Liver (tissue), 8 donors: ENCODE measurements at regions not wholly inside any gene's neighbourhood (a gene's known extent, or its start where the extent isn't known, plus 50 kb on each side); places are given as distances from the start of the nearest gene placed in this dataset.
A peak's percentile ranks its signal among the peaks of the same experiment; 100 is the strongest.

Experiments used
- DNase-seq: peaks from one replicate; pipeline ENCODE4 v3.0.0-alpha.2; 2017; ENCODE audit warnings: low spot score
- H3K27ac ChIP-seq, 2 donors: one replicate each; pipeline ENCODE4 v1.7.0; 2013; ENCODE audit warnings: inconsistent platforms in 2 of 2, low read length in 2 of 2, control low read depth in 1 of 2, low read depth in 1 of 2, mild to moderate bottlenecking in 1 of 2
- H3K27me3 ChIP-seq, 4 donors: one replicate each; pipeline versions ENCODE4 v1.6.1 to v1.7.0; 2013; ENCODE audit warnings: low read length in 3 of 4, inconsistent platforms in 1 of 4, mild to moderate bottlenecking in 1 of 4, moderate library complexity in 1 of 4; ENCODE audit not compliant: control insufficient read depth in 4 of 4, insufficient read depth in 4 of 4
- H3K36me3 ChIP-seq, 4 donors: one replicate each; pipeline versions ENCODE4 v1.6.1 to v1.7.0; 2013; ENCODE audit warnings: low read length in 3 of 4, mild to moderate bottlenecking in 3 of 4, low read depth in 1 of 4, moderate library complexity in 1 of 4; ENCODE audit not compliant: control insufficient read depth in 4 of 4, insufficient read depth in 3 of 4
- H3K4me1 ChIP-seq, 4 donors: one replicate each; pipeline versions ENCODE4 v1.6.1 to v1.7.0; 2013; ENCODE audit warnings: low read length in 3 of 4, mild to moderate bottlenecking in 3 of 4, moderate library complexity in 1 of 4; ENCODE audit not compliant: control insufficient read depth in 4 of 4, insufficient read depth in 4 of 4
- H3K4me3 ChIP-seq, 3 donors: one replicate each; pipeline versions ENCODE4 v1.6.1 to v1.7.0; 2013; ENCODE audit warnings: low read length in 3 of 3, control low read depth in 1 of 3, low read depth in 1 of 3, mild to moderate bottlenecking in 1 of 3
- H3K9ac ChIP-seq, 2 donors: one replicate each; pipeline ENCODE4 v1.7.0; 2013; ENCODE audit warnings: low read length in 2 of 2, mild to moderate bottlenecking in 2 of 2, moderate library complexity in 2 of 2, control low read depth in 1 of 2, low read depth in 1 of 2
- H3K9me3 ChIP-seq, 4 donors: one replicate each; pipeline versions ENCODE4 v1.6.1 to v1.7.0; 2013; ENCODE audit warnings: low read length in 3 of 4; ENCODE audit not compliant: control insufficient read depth in 4 of 4
- CTCF ChIP-seq: fragments of 150-350 bp; IDR thresholded peaks from 2 replicates; pipeline ENCODE4 v1.5.1; 2017; ENCODE audit warnings: improper control_type of control experiment, low read depth, low read length; ENCODE audit not compliant: missing input control
- EGR1 ChIP-seq, 2 donors: IDR thresholded peaks; 2 replicates each; pipeline ENCODE4 v1.6.1; 2016 to 2018; ENCODE audit warnings: antibody characterized with exemption in 2 of 2, low read depth in 2 of 2
- FOXA1 ChIP-seq: IDR thresholded peaks from 2 replicates; pipeline ENCODE4 v1.6.1; 2016; ENCODE audit warnings: antibody characterized with exemption
- HNF4A ChIP-seq, 2 donors: conservative IDR thresholded peaks; 2 replicates each; pipeline ENCODE4 v1.6.1; 2016; ENCODE audit warnings: antibody characterized with exemption in 2 of 2, mild to moderate bottlenecking in 2 of 2
- HNF4G ChIP-seq: IDR thresholded peaks from 2 replicates; pipeline ENCODE4 v1.6.1; 2016; ENCODE audit warnings: antibody characterized with exemption
- JUND ChIP-seq, 2 donors: IDR thresholded peaks; 2 replicates each; pipeline ENCODE4 v1.6.1; 2016; ENCODE audit warnings: antibody characterized with exemption in 2 of 2
- NR2F2 ChIP-seq: IDR thresholded peaks from 2 replicates; pipeline ENCODE4 v1.6.1; 2016; ENCODE audit warnings: antibody characterized with exemption
- RAD21 ChIP-seq, 2 donors: IDR thresholded peaks; 2 replicates each; pipeline ENCODE4 v1.6.1; 2016; ENCODE audit warnings: antibody characterized with exemption in 2 of 2, mild to moderate bottlenecking in 2 of 2
- REST ChIP-seq: IDR thresholded peaks from 2 replicates; pipeline ENCODE4 v1.6.1; 2016; ENCODE audit warnings: antibody characterized with exemption, mild to moderate bottlenecking
- RXRA ChIP-seq, 2 donors: IDR thresholded peaks; 2 replicates each; pipeline ENCODE4 v1.6.1; 2017 to 2018; ENCODE audit warnings: antibody characterized with exemption in 2 of 2, mild to moderate bottlenecking in 1 of 2
- TAF1 ChIP-seq: conservative IDR thresholded peaks from 2 replicates; pipeline ENCODE4 v1.6.1; 2016; ENCODE audit warnings: antibody characterized with exemption, mild to moderate bottlenecking
- YY1 ChIP-seq: IDR thresholded peaks from 2 replicates; pipeline ENCODE4 v1.6.1; 2016; ENCODE audit warnings: antibody characterized with exemption, mild to moderate bottlenecking
- WGBS: extraction: QIAGEN DNeasy Blood & Tissue Kit; methylation state at CpG from one replicate; pipeline ENCODE4 v1.1.7; 2013; 5-methylcytosine and 5-hydroxymethylcytosine counted together
- TF ChIP-seq, protein P1 (sequence below): IDR thresholded peaks from 2 replicates; pipeline ENCODE4 v1.6.1; 2016; ENCODE audit warnings: antibody characterized with exemption
- donor health status: healthy.
- donor health status: healthy.
- donor health status: healthy.
- donor health status: healthy.
- donor health status: healthy.

- Histone ChIP-seq H3K9ac (no peak overlapping the region), H3K36me3 (no peaks in the 10 kb centered on the region), H3K4me3 (no peak overlapping the region), H3K27me3 (no peaks in the 10 kb centered on the region), H3K9me3 (no peaks in the 10 kb centered on the region), H3K27ac (no peak overlapping the region), H3K4me1 (peaks cover 5 to 13% (median 11%) of the 10 kb centered on the region in 4 donors)
- DNase-seq, result peak; percentile 29
- 83% methylated on average over 17 of the region's 17 CpGs for WGBS
- TF ChIP-seq NR2F2 (no peak), YY1 (no peak), TAF1 (no peak), HNF4A (conservative IDR thresholded peaks at IDR 0.05) (no peak), JUND (IDR thresholded peaks at IDR 0.05) (no peak), RAD21 (IDR thresholded peaks at IDR 0.05) (no peak), CTCF (no peak)
- TF ChIP-seq, protein P1, sequence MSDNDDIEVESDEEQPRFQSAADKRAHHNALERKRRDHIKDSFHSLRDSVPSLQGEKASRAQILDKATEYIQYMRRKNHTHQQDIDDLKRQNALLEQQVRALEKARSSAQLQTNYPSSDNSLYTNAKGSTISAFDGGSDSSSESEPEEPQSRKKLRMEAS, result no peak
These were observed 107.6 kb upstream of the OTOS start for GRCh38 chr2:240247868-240248720.

- WGBS, result 84% methylated on average over 14 of the region's 14 CpGs
- Histone ChIP-seq H3K4me1 (peaks cover 5 to 13% (median 11%) of the 10 kb centered on the region in 4 donors), H3K4me3 (no peak overlapping the region), H3K9ac (no peak overlapping the region), H3K27ac (no peak overlapping the region), H3K27me3 (no peaks in the 10 kb centered on the region), H3K9me3 (no peaks in the 10 kb centered on the region), H3K36me3 (no peaks in the 10 kb centered on the region)
- peak; percentile 30 for DNase-seq
- TF ChIP-seq FOXA1 (no peak), TAF1 (no peak), JUND (IDR thresholded peaks at IDR 0.05) (no peak), HNF4G (no peak), RAD21 (IDR thresholded peaks at IDR 0.05) (no peak), NR2F2 (no peak), EGR1 (IDR thresholded peaks at IDR 0.05; ENCODE audit: low read depth in 2 of 2) (no peak), REST (no peak), RXRA (IDR thresholded peaks at IDR 0.05) (no peak)
- TF ChIP-seq, protein P1, result no peak
These were observed 108.4 kb upstream of the OTOS start for GRCh38 chr2:240248721-240249422.
